ENCODE measurements at regions not wholly inside any gene's neighbourhood (a gene's known extent, or its start where the extent isn't known, plus 50 kb on each side); places are given as distances from the start of the nearest gene placed in this dataset.

GRCh38 chr21:31490443-31490842 is 146.4 kb upstream of the TIAM1 start:
- Histone ChIP-seq H3K4me1 (no peaks in the 10 kb centered on the region), H3K27me3 (replicated peaks; ENCODE audit: control insufficient read depth, insufficient read depth, low read length) (no peaks in the 10 kb centered on the region), H3K36me3 (ENCODE audit: control insufficient read depth, insufficient read depth, low read length) (no peaks in the 10 kb centered on the region), H3K9me3 (no peaks in the 10 kb centered on the region), H3K4me3 (ENCODE audit: low read depth, low read length) (no peak overlapping the region)
- BruUV-seq (replicated peaks) = no TSS peak
- Mint-ChIP-seq H3K4me3 (ENCODE audit: unreplicated experiment) (no peak overlapping the region), H3K27me3 (ENCODE audit: insufficient read depth, unreplicated experiment) (no peaks in the 10 kb centered on the region), H3K36me3 (ENCODE audit: insufficient read depth, unreplicated experiment) (no peaks in the 10 kb centered on the region), H3K4me1 (ENCODE audit: low read depth, unreplicated experiment) (peaks cover 6% of the 10 kb centered on the region), H3K27ac (ENCODE audit: unreplicated experiment) (no peak overlapping the region), H3K9me3 (ENCODE audit: unreplicated experiment) (no peaks in the 10 kb centered on the region)
- ChIA-PET POLR2A (no interaction called here), CTCF (no interaction called here)
- no peak for DNase-seq
- TF ChIP-seq CTCF (IDR thresholded peaks at IDR 0.05; ENCODE audit: insufficient read depth in 1 of 2, low read depth in 1 of 2, low read length in 1 of 2, severe bottlenecking in 1 of 2, unreplicated experiment in 1 of 2) = no peak
- intact Hi-C loops (cut with micrococcal nuclease; ENCODE audit: unreplicated experiment) = no loop called here

GRCh38 chr21:31489726-31490125 is 145.7 kb upstream of the TIAM1 start:
- H3K4me3 Mint-ChIP-seq (ENCODE audit: unreplicated experiment) = no peak overlapping the region
- CTCF ChIA-PET = interaction anchor here (0.6 kb wide), 1 partner anchor 184 kb away, joined by 3 read pairs; no protein-coding TSS in a partner anchor
- intact Hi-C loops (cut with micrococcal nuclease; ENCODE audit: unreplicated experiment) = no loop called here
- peaks cover 6% of the 10 kb centered on the region for H3K4me1 Mint-ChIP-seq (ENCODE audit: low read depth, unreplicated experiment)
- POLR2A ChIA-PET = no interaction called here
- Histone ChIP-seq H3K4me1 (no peaks in the 10 kb centered on the region), H3K36me3 (ENCODE audit: control insufficient read depth, insufficient read depth, low read length) (no peaks in the 10 kb centered on the region), H3K9me3 (no peaks in the 10 kb centered on the region), H3K4me3 (ENCODE audit: low read depth, low read length) (no peak overlapping the region), H3K27me3 (replicated peaks; ENCODE audit: control insufficient read depth, insufficient read depth, low read length) (no peaks in the 10 kb centered on the region)
- no peak overlapping the region for H3K27ac Mint-ChIP-seq (ENCODE audit: unreplicated experiment)
- no TSS peak for BruUV-seq (replicated peaks)
- no peaks in the 10 kb centered on the region for H3K36me3 Mint-ChIP-seq (ENCODE audit: insufficient read depth, unreplicated experiment)
- H3K27me3 Mint-ChIP-seq (ENCODE audit: insufficient read depth, unreplicated experiment) = no peaks in the 10 kb centered on the region
- H3K9me3 Mint-ChIP-seq (ENCODE audit: unreplicated experiment) = peaks cover 4% of the 10 kb centered on the region
- no peak for DNase-seq
- no peak for TF ChIP-seq CTCF (IDR thresholded peaks at IDR 0.05; ENCODE audit: insufficient read depth in 1 of 2, low read depth in 1 of 2, low read length in 1 of 2, severe bottlenecking in 1 of 2, unreplicated experiment in 1 of 2)

- peaks cover 6% of the 10 kb centered on the region for H3K4me1 Mint-ChIP-seq (ENCODE audit: low read depth, unreplicated experiment)
- no peak overlapping the region for H3K4me3 Mint-ChIP-seq (ENCODE audit: unreplicated experiment)
- H3K36me3 Mint-ChIP-seq (ENCODE audit: insufficient read depth, unreplicated experiment) = no peaks in the 10 kb centered on the region
- ChIA-PET POLR2A (no interaction called here), CTCF (interaction anchor here (0.6 kb wide), 1 partner anchor 183 kb away, joined by 3 read pairs; no protein-coding TSS in a partner anchor)
- no peaks in the 10 kb centered on the region for H3K36me3 ChIP-seq (ENCODE audit: control insufficient read depth, insufficient read depth, low read length)
- H3K9me3 ChIP-seq = no peaks in the 10 kb centered on the region
- no peak overlapping the region for H3K4me3 ChIP-seq (ENCODE audit: low read depth, low read length)
- no peaks in the 10 kb centered on the region for H3K27me3 ChIP-seq (replicated peaks; ENCODE audit: control insufficient read depth, insufficient read depth, low read length)
- peaks cover 11% of the 10 kb centered on the region for H3K9me3 Mint-ChIP-seq (ENCODE audit: unreplicated experiment)
- no peaks in the 10 kb centered on the region for H3K4me1 ChIP-seq
- H3K27me3 Mint-ChIP-seq (ENCODE audit: insufficient read depth, unreplicated experiment) = no peaks in the 10 kb centered on the region
- BruUV-seq (replicated peaks) = no TSS peak
- no peak for DNase-seq
- TF ChIP-seq CTCF (IDR thresholded peaks at IDR 0.05; ENCODE audit: insufficient read depth in 1 of 2, low read depth in 1 of 2, low read length in 1 of 2, severe bottlenecking in 1 of 2, unreplicated experiment in 1 of 2) = no peak
- intact Hi-C loops (cut with micrococcal nuclease; ENCODE audit: unreplicated experiment) = no loop called here
- no peak overlapping the region for H3K27ac Mint-ChIP-seq (ENCODE audit: unreplicated experiment)
These were observed 145.0 kb upstream of the TIAM1 start for GRCh38 chr21:31489014-31489413.

Measured in Caco-2 (cell line).